Thoracic aorta (tissue), 2 donors: ENCODE measurements at regions not wholly inside any gene's neighbourhood (a gene's known extent, or its start where the extent isn't known, plus 50 kb on each side); places are given as distances from the start of the nearest gene placed in this dataset.

Source experiments
- ATAC-seq: fragments of 150-250 bp; one replicate; pipeline ENCODE4 v1.8.0; 2017; ENCODE audit warnings: low read depth; ENCODE audit not compliant: insufficient number of reproducible peaks, low FRiP score
- DNase-seq: peaks from one replicate; pipeline ENCODE4 v3.0.0-alpha.2; 2020; ENCODE audit warnings: low spot score
- H3K27ac ChIP-seq, 2 donors: fragments of 200-600 bp; sonication (generic); 1 replicate in 1 of 2; 2 replicates in 1 of 2; pipeline ENCODE4 v1.5.1; 2016; ENCODE audit warnings: mild to moderate bottlenecking in 2 of 2, moderate library complexity in 2 of 2
- H3K27me3 ChIP-seq: fragments of 200-600 bp; sonication (generic); replicated peaks from 2 replicates; pipeline ENCODE4 v1.6.0; 2016; ENCODE audit warnings: mild to moderate bottlenecking; ENCODE audit not compliant: insufficient read depth
- H3K36me3 ChIP-seq: fragments of 200-600 bp; sonication (generic); one replicate; pipeline ENCODE4 v1.5.1; 2016
- H3K4me1 ChIP-seq, 2 donors: fragments of 200-600 bp; sonication (generic); 1 replicate in 1 of 2; 2 replicates in 1 of 2; pipeline versions ENCODE4 v1.5.1 to v1.6.0; 2016; ENCODE audit warnings: low read depth in 2 of 2, mild to moderate bottlenecking in 1 of 2; ENCODE audit not compliant: control insufficient read depth in 1 of 2
- H3K4me3 ChIP-seq: fragments of 200-600 bp; sonication (generic); 2 replicates; pipeline ENCODE4 v1.5.1; 2016; ENCODE audit warnings: mild to moderate bottlenecking
- H3K9me3 ChIP-seq: fragments of 200-600 bp; sonication (generic); 2 replicates; pipeline ENCODE4 v1.5.1; 2016
- TF ChIP-seq, protein P1 (sequence below): fragments of 200-600 bp; sonication (generic); IDR thresholded peaks from one replicate; pipeline ENCODE4 v1.5.1; 2019; ENCODE audit warnings: antibody characterized with exemption

DNA sequence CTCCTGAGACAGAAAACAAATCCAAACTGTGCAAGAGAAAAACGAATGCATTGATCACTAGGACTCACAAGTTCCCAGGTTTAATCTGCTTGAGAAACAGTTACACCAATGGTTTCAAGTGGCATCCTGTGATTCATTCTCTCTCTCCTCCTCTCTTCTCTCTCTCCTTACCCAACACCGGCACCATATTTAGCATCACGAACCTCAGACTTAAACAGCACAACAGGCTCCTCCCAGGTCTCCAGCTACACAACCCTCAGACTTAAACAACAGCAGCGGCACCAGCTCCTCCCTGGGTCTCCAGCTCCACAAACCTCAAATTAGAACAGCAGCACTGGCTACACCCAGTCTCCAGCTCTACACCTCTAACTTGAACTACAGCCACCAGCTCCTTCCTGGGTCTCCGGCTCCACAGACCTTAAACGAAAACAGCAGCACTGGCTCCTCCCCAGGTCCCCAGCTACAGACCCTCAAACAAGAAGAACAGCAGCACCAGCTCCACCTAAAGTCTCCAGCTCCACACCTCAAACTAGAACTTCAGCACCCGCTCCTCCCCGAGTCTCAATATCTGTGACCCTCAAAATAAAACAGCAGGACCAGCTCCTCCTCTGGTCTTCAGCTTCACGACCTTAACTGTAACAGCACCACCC is 355.9 kb downstream of the PREX1 start:
- ATAC-seq (no peak), DNase-seq (no peak)
- Histone ChIP-seq H3K27me3 (no peaks in the 10 kb centered on the region), H3K27ac (no peak overlapping the region), H3K9me3 (no peaks in the 10 kb centered on the region), H3K36me3 (no peaks in the 10 kb centered on the region), H3K4me3 (no peak overlapping the region), H3K4me1 (no peaks in the 10 kb centered on the region)
- TF ChIP-seq, protein P1, sequence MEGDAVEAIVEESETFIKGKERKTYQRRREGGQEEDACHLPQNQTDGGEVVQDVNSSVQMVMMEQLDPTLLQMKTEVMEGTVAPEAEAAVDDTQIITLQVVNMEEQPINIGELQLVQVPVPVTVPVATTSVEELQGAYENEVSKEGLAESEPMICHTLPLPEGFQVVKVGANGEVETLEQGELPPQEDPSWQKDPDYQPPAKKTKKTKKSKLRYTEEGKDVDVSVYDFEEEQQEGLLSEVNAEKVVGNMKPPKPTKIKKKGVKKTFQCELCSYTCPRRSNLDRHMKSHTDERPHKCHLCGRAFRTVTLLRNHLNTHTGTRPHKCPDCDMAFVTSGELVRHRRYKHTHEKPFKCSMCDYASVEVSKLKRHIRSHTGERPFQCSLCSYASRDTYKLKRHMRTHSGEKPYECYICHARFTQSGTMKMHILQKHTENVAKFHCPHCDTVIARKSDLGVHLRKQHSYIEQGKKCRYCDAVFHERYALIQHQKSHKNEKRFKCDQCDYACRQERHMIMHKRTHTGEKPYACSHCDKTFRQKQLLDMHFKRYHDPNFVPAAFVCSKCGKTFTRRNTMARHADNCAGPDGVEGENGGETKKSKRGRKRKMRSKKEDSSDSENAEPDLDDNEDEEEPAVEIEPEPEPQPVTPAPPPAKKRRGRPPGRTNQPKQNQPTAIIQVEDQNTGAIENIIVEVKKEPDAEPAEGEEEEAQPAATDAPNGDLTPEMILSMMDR: no peak

DNA sequence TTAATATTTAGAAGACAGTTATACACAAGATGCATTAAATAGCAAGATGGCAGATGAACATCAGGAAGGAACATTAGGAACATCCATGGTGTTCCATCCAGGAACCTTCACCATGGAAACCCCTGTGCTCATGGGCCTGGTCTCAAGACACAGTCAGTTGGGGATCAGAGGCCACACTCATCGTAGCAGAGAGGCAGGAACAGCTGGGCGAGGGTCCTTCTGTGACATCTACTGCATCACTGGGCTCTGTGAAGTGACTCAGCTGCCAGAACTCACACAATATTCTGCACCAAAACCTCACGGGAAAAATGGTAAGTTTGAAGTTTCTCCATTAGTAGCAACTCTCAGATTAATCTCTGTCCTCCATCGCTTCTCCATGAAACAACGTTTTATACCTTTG is 356.6 kb downstream of the PREX1 start:
- DNase-seq (no peak), ATAC-seq (no peak)
- no peaks in the 10 kb centered on the region for H3K27me3 ChIP-seq
- H3K4me3 ChIP-seq: no peak overlapping the region
- no peaks in the 10 kb centered on the region for H3K9me3 ChIP-seq
- TF ChIP-seq, protein P1: no peak
- no peaks in the 10 kb centered on the region for H3K4me1 ChIP-seq
- H3K36me3 ChIP-seq: no peaks in the 10 kb centered on the region
- no peak overlapping the region for H3K27ac ChIP-seq

GRCh38 chr20:48470141-48470540 is 357.7 kb downstream of the PREX1 start:
- ATAC-seq: no peak
- Histone ChIP-seq H3K27ac (no peak overlapping the region), H3K36me3 (no peaks in the 10 kb centered on the region), H3K4me1 (no peaks in the 10 kb centered on the region), H3K4me3 (no peak overlapping the region), H3K9me3 (no peaks in the 10 kb centered on the region), H3K27me3 (no peaks in the 10 kb centered on the region)
- TF ChIP-seq, protein P1: no peak
- DNase-seq: no peak

DNA sequence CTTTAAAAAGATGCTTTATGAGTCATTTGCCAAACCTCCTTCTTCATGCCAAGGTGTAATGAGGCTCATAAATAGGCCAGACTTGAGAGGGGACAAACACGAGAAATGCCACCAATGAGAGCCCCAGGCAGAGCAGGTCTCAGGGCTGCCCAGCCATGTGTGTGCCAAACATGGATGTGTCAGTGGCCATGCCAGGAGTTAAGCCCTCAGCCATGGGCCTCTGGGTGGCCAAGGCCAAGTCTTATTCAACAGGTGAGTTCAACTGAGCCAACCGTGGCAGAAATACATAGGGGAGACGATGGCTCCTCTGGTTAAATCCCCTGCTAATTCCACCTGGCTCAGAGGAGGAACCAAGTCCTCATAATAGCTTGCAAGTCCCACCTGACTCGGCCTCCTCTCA is 358.8 kb downstream of the PREX1 start:
- no peak for DNase-seq
- no peak overlapping the region for H3K4me3 ChIP-seq
- H3K27ac ChIP-seq: no peak overlapping the region
- H3K9me3 ChIP-seq: no peaks in the 10 kb centered on the region
- H3K36me3 ChIP-seq: no peaks in the 10 kb centered on the region
- no peaks in the 10 kb centered on the region for H3K4me1 ChIP-seq
- no peaks in the 10 kb centered on the region for H3K27me3 ChIP-seq
- ATAC-seq: no peak
- TF ChIP-seq, protein P1: no peak

GRCh38 chr20:48468571-48468970 is 359.2 kb downstream of the PREX1 start:
- H3K9me3 ChIP-seq: no peaks in the 10 kb centered on the region
- ATAC-seq (no peak), DNase-seq (no peak)
- no peak overlapping the region for H3K27ac ChIP-seq
- no peaks in the 10 kb centered on the region for H3K36me3 ChIP-seq
- H3K4me3 ChIP-seq: no peak overlapping the region
- no peaks in the 10 kb centered on the region for H3K27me3 ChIP-seq
- TF ChIP-seq, protein P1: no peak
- H3K4me1 ChIP-seq: no peaks in the 10 kb centered on the region
